HG03439 (cell line): ENCODE measurements at regions not wholly inside any gene's neighbourhood (a gene's known extent, or its start where the extent isn't known, plus 50 kb on each side); places are given as distances from the start of the nearest gene placed in this dataset.

Source experiments
- ATAC-seq: cut with Tn5 transposase; IDR thresholded peaks from one replicate; pipeline ENCODE4 v1.9.1; 2021; ENCODE audit warnings: mild to moderate bottlenecking, moderate library complexity; ENCODE audit not compliant: unreplicated experiment

DNA sequence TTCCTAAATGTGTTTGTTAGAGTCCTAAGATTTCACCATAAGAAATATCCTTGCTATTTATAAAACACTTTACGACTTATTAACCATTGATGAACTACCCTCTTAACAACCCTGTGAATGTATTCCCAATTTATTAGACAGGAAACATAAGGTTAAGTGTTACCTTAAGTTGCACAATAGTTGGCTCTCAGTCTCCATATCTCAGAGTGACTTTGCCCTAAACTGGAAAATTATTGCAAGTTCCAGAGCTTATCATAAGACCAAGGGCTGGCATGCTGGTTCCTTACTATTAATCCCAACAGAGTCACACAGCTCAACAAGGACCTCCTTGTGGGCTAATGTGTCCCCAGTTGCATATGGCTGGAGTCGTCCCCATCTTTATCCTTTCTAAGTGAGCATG, 165.8 kb downstream of the INSIG2 start:
- no peak for ATAC-seq

DNA sequence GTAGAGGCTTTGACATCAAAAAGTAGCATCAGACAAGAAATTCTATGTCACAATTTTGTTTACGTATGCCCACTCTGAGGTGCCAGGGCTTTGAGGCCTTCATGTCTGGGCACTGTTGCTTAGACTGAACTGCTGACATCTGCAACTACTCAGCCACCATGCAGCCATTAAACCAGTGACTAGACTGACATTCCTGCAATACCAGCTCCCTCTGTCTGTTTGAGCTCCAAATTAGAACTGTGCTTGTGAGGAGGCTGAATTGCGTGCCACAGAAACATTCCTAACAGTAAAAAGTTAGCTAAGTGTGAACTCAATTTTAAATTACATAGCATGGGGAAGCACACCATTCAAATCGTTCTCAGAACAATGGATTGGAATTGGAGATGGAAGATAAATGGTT, 163.2 kb downstream of the INSIG2 start:
- ATAC-seq = no peak

DNA sequence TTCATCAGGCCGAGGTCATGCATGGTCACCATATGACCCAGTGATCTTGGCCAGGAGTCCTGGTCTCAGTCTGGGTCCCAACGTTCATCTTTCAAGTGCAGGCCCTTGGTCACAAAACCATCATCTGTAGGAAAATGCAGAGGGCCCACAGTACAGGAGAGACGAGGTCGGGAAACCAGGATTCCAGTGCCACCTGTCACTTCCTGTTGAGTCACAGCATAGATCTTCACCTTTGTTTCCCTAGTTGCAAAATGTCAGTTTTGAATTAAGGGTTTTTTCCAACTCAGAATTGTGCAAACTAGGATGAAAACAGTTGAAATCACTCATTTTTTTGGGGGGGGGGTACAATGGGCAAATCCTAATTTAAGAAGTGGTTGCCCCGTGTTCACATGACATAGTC, 162.2 kb downstream of the INSIG2 start:
- no peak for ATAC-seq

DNA sequence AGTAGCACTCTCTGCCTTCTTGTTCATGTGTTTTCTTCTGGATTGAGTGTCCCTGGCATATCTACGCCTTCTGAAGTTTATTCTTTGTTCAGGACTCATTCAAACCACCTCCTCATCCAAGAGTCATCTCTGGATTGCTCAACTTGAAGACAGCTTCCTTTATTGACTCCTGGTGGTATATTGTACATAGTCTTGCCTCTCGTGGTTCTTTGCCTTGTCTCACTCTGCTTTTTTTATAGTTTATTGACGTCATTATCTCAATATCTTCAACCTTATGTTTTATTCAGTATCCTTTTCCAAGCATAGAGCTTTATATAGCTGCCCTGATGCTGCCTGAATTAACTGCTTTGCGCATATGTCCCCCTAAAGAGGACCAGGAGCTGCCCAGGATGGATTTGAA, 161.7 kb downstream of the INSIG2 start:
- ATAC-seq = no peak

DNA sequence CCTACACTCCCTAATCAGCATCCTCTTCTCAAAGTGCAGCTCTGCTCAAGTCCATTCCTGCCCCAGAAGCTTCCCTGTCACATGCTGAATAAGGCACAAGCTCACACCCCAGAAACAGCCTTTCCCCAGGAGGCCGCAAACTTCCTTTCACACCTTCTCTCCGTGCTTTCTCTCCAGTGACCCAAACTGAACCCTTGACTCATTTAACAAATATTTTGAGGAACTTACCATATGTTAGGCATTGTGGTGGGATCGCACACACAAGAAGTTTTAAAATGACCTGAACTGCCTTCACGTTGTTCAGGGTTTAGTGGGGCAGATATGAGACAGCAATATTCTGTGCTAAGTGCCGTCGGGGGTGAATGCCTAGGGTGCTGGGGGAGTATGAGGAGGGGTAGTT, 161.3 kb downstream of the INSIG2 start:
- peak; percentile 75 for ATAC-seq

DNA sequence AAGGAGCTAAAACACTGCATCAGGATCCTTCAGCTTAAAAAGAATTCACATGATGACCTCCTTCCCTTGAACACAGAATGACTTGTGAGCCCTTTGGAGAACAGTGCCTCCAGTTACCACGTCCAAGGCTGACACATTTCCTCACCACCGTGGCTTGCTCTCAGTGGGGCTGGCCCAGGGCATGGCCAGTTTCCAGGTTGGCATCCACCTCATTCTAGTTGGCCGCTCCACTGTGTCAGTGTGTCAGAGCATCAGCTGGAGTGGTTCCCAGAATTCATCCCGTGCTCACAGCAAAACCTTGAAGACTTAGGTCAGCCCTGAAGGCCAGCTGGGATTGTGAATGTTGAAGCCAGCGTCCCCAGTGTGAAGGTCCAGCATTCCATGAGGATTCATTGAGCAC, 158.5 kb downstream of the INSIG2 start:
- ATAC-seq = no peak

DNA sequence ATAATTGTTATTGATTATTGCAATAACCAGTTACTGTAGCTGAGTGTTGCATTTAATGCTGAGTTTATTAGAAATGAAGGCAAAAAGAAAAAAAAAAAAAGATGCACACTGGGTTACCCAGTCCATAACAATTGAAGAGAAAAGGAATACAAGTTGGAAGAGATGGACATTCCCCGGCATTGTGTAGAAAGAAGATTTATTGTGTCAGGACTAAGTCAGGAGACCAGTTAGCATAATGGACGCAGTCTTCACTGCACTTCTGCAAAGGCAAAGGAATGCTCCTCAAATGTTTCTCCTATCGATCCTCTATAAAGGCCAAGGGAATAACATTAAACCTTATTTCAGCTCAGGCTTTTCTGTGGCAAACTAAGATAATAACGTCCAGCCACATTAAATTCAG, 157.8 kb downstream of the INSIG2 start:
- no peak for ATAC-seq

DNA sequence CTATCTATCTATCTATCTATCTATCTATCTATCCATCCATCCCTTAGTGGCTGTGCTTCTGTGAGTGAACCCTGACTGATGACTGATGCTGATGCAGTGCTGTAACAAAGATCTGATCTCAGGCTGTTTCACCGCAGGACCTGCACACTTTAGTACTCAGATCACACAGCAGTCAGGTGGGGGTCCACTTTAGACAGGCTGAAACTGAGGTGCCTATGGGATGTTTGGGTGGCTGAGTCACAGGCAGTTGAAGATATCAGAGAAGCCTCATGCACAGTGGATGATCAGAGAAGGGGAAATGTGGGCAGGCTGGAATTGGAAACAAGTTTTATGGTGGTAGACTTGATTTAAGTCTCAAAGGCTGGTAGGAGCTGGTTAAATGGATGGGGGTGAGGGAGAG, 156.4 kb downstream of the INSIG2 start:
- no peak for ATAC-seq

DNA sequence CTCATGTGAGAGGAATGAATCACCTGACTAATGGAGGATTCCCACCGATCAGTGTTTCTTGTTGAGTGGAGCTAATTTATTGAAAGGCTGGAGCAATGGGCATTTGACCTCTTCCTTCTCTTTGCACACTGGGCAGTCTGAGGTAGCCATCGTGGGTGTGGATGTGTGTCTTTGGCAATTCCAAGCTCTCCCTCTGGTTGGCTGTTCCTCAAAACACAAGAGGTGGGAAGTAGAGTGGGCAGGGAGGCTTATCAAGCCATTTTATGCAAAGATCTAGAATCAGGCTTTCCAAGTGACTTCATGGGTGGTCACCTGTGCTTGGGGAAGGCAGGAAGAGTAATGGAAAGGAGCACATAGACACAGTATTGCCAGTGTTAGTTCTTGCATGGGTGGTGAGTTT, 154.8 kb downstream of the INSIG2 start:
- ATAC-seq = no peak

DNA sequence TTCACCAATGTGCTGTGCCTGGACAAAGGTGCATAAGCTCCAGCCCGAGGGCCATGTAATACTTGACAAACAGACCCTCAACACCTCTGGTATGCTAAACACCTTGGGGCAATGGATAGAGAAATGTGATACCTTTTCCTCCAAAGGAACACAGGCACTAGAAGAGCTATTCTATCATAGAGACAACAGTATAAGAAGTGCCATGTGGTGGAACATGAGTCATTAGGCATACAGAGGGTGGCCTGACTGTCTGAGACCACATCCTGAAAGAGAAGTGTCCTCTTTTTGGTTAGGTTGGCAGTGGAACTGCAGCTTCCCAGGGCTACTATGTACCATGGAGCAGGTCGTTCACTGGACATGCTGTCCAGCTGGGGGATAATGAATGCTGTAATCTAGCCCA, 153.9 kb downstream of the INSIG2 start:
- no peak for ATAC-seq

DNA sequence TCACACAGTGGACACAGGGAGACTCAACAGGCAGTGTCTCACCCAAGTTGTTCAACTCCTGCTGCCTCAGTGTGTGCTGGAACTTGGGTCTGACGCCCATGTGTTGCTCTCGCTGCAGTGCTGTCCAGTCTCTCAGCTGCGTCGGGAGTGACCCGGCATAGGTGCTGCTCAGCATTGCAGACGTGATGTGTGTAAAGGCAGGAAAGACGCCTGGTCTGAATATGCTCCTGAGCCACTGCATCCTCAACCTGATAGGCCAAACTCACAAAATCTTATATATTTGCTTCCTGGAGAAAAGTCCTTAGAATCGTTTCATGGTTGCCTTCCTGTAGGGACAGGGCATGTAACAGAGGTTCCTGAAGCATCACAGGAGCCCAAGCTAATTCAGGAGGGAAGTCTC, 152.9 kb downstream of the INSIG2 start:
- no peak for ATAC-seq

DNA sequence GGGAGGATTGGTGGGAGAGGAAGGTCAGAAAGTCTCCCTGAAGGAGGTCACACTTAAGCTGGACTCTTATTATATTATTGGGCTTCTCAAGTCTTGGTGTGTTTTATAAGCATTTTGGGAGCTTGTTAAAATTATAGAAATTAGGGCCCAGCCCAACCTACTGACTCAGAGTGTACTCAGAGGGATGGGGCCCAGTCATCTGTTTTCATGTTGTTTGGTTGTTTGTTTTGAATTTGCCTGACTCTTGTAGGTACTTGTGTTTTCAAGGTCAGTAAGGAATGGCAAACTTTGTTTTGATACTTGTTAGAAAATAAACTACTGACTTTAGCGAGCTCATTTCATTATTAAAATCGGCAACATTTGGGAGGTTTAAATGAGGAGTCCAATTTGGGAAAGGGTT, 152.0 kb downstream of the INSIG2 start:
- ATAC-seq = no peak

DNA sequence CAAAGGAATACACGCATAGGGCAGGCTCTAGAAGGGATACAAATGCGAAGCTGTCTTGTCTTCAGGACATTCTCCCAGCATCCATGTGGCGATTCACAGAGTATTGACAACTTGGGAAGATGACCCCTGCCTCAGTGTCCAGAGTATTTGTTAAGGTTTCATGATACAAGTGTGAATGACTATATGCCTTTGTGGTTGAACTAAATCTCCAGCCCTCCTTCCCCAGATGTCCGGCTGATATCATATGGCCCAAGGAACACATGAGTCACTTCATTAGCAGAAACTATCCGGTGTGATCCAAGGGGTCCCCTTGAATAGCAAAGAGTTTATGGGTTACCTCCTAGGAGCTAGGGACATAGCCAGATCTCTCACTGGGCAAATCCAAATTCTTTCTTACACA, 151.0 kb downstream of the INSIG2 start:
- no peak for ATAC-seq

DNA sequence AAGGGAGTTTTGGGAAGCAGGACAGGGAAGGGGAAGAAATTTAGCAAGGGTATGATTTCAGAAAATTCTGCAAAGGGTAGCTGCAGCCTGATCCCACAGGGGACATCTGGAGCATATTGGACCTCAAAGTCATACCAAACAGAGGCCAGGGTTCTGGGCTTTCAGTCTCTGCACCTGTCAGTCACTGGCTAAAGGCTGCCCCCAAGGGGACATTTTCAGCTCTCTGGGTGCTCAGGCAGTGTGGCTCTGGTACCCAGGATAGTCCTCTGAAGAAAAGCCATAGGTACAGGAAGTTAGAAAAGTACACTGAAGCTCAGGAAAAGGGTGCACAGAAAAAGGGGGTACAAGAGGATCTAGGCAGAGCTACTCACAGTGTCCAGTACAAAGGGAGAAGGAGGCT, 149.2 kb downstream of the INSIG2 start:
- no peak for ATAC-seq

DNA sequence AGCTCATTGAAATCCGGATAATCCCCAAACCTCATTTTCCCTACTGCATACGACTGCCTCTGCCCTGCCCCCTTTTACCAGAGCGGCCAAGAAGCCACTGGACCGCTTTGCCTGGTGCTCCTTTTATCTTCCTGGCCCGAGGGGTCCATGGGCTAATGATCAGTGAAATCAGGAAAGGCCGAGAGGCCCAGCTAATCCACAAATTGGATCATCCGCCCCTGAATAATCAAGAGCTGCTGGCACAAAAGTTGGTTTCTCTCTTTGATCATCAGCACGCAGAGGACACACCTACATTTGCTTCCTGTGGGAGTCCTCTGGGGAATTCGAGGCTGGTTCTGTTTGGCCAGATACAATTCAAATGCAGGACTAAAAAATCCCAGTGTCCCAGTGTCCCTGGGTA, 144.5 kb downstream of the INSIG2 start:
- ATAC-seq = no peak

DNA sequence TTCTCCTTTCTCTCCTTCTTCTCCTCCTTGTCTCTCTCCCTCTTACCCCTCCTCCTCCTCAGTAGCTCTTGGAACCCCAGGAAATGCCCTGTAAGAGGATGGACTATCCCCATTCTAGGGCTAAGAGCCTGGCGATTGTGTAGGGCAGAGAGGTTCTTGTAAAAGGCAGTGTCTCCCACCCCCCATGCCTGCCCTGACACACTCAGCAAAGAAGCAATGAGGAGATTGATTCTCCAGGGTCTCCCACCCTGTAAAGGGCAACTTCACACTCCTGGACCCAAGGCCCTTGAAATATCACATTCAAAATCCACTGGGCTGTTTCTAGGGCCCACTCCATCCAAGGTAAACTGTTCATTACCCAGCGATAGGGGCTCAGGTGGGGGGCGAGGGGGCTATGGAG, 144.1 kb downstream of the INSIG2 start:
- ATAC-seq = no peak

DNA sequence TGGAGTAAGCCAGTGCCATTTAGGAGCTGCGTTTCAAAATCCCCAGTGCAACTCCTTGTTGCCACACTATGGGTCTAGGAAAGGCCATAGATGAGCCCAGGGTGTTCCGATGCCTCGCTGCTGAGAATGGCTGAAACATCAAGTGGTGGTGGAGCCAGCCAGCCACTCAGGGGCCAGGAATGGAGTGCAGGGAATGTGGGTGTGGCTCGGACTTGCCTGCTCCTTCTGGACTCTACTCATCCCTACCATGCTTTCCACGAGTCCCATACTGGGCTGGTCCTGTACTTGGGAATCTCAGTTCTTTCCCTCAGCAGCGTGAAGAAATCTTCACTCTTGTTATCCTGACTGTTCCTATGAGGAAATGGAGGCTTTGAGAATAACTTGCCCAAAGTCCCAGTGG, 143.5 kb downstream of the INSIG2 start:
- no peak for ATAC-seq

DNA sequence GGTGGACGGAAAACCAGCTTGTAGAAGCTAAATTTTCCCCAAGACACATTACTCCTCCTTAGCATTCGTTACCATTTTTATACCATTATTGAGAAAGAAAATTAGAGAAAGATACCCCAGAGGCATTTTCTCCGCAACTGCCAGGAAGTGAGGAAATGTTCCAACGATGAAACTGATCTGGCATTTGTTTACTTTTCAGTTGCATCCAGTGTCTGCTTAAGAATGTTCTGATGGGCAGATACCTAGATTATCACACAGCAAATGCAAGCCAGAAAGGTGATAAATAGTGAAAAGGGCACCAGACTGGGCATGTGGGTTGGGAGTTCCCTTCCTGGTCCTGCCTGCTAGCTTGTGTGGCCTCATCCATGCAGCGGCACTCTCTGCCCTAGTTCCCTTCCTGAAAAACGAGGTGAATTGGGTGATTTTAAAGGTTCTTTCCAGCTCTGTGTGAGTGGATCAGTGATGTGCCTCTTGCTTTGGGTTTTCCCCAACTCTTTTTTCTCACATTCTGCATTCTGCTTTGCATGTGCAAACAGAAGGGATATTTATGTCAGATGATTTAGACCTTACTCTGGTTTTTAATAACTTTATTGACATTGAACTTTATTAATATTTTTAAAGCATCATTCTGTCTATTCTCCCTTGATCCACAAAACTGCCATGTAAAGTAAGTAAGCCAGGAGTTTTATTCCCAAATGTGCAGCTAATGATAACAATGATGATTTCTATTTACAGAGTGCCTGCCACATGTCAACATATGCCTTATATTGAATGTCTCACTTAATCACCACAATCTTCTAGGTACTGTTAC, 139.6 kb downstream of the INSIG2 start:
- no peak for ATAC-seq

DNA sequence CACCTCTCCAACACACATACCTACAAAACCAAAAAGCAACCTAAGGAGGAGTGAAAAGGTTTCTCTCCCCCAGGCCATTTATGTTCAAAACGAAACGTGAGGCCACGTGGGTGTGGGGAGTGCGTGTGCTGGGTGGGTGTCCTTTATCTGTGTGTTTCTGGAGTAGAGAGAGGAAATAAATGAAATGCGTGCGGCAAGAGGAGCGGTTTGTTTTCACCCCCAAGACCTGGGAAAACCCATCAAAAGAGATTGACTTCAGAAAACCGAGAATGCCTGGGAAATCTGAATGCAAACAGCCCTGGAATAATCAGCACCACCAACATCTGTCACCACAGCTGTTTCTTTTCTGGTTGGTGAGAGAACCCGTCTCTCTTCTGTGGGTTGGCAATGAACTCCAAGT, 137.4 kb downstream of the INSIG2 start:
- ATAC-seq = no peak

DNA sequence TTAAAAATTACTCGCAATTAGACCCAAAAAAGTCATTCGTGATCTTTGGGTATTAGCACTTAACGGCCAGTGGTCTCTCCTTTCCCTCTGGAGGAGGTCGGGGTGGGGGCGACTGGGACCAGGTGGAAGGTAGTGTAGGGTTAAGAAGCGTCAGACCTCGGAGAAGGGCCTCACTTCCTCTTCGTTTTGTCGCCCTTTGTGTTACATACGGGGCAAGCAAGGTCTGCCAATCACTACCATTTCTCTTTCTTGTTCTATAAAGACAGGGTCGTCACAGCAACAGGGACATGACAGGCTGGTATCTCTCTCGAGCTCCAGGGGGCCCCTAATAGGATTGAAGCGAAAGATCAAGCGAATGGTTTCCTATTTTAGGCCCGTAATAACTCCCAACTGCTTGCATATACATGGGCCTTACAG, 136.6 kb downstream of the INSIG2 start:
- no peak for ATAC-seq

DNA sequence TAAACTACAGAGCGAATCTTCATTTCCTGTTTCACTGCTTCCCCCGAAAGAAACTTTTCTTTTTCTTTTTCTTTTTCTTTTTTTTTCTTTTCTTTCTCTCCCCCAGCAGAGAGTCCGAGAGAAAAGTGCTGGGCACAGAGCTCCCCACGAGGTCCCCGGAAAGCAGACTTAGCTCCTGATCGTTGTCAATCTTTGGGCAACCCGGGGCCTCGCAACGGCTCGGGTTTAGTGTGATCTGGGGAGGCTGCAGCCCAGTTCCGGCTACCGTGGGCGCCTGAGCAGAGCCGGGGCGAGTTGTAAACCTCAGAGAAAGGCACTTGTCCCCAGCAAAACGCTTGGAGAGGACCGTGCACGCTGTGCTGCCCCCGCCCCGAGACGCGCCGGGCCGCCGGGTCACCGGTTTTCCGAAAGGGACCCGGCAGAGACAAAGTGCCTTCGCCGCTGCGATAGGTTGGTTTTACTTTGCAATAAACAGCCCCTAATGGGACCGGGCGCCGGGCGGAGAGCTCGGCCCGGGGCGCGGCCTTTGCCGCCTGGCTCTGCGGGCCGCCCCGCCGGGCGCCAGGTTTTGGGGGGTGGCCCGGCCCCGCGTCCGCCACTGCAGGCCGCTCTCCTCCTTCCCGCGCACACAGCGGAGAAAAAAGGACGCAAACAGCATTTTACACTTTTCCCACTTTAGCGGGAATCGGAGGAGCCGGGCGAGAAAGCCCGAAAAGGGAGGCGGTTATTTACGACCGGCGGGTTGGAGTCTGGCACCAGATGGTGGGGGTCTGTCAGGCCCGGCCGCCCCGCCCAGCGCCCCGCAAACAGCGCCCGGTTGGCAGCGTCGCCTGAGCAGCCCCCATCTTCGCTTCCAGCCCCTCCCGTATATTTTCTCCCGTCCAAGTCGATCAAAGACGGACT, 136.0 kb downstream of the INSIG2 start:
- peak; percentile 61 for ATAC-seq

DNA sequence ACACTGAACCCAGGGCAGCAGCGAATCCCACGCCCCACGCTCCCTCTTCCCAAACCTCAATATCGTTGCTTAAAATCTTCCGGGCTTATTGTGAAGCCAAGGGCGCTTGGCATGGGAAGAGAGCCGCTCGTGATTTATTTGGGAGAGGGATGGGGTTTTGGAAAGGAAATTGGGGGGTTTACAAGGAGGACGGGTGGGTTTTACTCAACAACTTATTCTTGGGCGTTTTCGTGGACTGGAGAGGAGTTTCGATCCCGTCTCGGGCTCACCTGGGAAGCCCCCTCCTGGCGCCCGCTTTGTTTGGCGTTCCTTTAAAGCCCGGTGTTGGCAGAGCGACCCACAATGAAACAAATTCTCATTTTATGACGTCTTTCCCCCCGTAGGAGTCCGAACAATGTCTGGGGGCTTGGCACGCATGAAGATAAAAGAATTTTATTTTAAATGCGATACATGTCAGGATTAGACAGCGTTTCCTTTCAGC, 135.3 kb downstream of the INSIG2 start:
- ATAC-seq = no peak
